NCI-H460 (cell line): ENCODE measurements at regions not wholly inside any gene's neighbourhood (a gene's known extent, or its start where the extent isn't known, plus 50 kb on each side); places are given as distances from the start of the nearest gene placed in this dataset.
A peak's percentile ranks its signal among the peaks of the same experiment; 100 is the strongest.

Experiments used
- DNase-seq: peaks from one replicate; pipeline ENCODE4 v3.0.0-alpha.2; 2016; ENCODE audit warnings: low read depth; ENCODE audit errors: extremely low read depth

DNA sequence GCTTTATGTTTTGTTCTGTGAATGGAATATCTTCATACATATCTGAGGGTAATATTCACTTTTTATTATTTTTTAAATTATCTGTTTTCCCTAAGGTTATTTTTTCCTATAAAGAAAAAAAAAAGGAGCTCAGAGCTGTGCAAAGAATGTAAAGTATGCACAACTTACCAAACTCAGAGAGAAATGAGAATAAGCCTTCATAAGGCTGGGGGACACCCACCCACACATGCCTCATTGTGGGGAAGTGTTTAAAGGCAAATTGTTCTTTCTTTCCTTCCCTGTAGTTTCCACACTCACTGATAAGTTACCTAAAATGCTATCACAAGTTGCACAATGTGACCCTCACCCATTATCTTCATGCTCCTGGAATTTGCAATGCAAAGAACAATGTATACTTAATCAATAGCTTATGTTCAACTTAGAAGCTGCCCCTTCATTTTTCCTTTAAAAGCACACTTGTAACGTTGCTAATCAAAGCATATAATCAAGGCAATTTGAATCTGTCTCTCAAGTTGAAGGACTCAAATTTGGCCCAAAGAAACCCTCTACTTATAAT, 108.1 kb downstream of the GNAT3 start:
- no peak for DNase-seq

GRCh38 chr7:80401708-80402107, 110.2 kb downstream of the GNAT3 start:
- DNase-seq, result no peak

GRCh38 chr7:80393786-80394185, 118.1 kb downstream of the GNAT3 start:
- no peak for DNase-seq

DNA sequence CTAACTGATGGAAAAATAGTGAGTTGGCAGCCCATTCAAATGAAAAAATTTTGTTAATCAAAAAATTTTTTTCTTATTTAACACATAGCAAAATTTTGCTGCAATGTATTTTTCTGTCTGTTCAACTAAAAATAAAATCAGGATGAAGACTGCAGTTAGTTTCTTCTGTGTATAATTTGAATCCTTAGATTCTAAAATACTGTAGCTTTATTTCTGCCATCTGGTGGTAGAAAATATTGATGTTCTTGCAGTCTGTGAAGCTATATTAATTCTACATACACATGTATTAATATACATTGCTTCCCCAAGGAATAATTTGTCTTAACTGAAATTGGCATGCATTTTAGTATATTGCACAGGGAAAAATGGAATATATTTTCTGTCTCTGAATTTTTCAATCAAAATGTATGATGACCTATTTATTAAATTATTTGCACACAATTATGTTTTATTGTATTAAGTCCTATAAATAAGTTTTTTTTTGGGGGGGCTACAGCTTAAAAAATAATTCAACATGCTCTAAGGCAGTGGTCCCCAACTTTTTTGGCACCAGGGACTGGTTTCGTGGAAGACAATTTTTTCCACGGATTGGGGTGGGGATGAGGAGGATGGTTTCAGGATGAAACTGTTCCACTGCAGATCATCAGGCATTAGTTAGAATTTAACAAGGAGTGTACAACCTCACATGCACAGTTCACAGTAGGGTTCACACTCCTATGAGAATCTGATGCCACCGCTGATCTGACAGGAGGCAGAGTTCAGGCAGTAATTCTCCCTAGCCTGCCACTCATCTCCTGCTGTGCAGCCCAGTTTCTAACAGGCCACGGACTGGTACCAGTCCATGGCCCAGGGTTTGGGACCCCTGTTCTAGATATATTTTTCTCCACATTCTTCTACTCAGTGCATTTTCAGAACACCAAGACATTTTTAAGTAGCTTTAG, 119.4 kb downstream of the GNAT3 start:
- peak; percentile 34 for DNase-seq

DNA sequence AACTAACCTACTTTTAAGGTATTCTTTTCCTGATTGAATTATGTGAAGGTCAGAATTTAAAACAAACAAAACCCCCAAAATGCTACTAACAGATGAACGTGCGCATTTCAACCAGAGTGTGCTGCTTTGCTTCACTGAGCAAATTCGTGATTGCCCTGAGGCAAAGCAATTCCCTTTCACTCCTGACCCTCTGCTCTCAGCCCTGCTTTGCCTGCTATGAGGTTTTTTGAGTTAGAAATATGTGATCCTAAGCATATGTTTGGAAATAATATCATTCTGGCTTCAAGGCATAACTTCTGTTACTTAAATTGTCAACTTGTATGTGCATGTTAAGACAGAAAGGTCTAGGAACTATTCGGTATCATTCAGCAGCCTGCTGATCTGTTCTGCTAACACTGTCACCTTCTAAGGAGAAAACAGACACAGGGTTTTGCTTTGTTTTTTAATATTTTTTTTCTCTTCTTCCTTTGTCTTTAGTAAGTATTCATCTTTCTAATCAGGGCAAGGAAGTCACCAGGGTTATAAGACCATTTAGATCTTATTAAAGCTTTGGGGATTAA, 124.2 kb downstream of the GNAT3 start:
- no peak for DNase-seq

DNA sequence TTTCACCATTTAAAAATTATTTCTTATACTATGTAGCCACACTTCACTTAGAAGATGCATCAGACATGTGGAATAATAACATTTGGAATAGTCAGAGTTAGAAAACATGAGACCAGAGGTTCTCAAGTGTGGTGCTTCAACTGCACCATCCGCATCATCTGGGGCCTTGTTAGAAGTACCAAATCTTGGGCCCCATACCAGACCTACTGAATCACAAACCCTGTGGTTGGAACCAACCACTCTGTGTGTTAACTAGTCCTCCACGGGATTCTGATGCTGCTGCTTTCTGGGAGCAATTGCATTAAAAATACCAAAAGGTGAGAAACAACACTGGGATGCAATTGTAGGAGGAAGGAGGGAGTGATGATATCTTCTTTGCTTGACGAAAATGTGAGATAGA, 125.2 kb downstream of the GNAT3 start:
- no peak for DNase-seq

- DNase-seq, result no peak
Observed at GRCh38 chr7:80385508-80385907, 126.4 kb downstream of the GNAT3 start.

DNA sequence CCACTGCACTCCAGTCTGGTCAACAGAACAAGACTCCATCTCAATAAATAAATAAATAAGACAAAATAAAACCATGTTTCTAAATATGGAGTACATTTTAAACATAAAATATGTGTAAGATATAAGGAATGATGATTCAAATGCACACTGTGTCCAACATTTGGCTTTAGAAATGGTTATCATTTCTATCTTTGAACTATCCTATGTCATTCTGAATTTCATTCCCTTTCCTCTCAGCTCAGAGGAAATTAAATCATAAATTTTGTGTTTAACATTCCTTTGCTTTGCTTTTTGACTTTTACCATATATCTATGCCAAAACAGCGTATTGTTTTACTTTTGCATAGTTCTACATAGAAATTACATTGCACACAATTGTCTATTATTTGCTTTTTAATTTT, 130.9 kb downstream of the GNAT3 start:
- DNase-seq, result no peak

DNA sequence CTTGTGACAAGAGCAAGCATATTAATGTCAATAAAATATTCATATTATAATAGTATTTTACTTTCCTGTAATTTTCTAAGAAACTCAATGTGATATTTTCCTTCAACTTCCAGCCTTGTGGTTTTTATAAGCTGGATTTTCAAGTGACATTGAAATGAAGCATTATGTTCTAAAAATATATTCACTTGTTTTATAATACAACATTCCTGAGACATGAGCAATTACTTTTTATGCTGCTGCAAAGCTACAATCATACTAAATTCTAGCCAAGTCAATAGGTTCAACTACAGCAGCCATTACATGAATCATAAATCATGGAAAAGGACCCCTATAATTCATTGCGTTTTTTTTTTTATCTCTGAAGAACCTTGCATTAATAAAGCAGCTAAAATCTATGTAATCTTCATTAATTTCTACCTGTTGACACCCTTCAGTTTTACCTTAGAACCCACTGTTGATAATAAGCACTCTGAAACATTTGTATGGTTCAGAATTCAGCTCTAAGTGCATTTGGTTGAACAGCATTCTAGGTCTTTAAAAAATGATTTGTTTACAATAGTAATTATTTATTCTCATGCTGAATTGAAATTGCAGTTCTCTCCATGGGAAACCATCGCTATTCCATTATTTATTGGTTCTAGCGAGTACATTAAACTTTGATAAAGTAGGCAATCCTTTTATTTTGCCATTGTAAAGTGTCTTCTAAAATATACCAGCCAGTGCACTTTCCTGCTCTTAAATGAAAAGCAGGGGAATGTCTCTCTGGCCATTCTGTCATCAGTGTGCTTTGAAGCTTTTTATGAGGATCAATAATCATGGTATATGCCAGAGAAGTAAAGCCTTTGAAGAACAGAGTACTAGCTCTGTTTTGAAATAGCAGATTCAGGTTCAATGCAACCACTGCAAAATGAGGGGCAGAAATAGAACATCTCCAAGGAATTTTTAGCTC, 132.6 kb downstream of the GNAT3 start:
- no peak for DNase-seq

GRCh38 chr7:80374321-80374720, 137.5 kb downstream of the GNAT3 start:
- no peak for DNase-seq

GRCh38 chr7:80373429-80374032, 138.3 kb downstream of the GNAT3 start:
- DNase-seq, result no peak

DNA sequence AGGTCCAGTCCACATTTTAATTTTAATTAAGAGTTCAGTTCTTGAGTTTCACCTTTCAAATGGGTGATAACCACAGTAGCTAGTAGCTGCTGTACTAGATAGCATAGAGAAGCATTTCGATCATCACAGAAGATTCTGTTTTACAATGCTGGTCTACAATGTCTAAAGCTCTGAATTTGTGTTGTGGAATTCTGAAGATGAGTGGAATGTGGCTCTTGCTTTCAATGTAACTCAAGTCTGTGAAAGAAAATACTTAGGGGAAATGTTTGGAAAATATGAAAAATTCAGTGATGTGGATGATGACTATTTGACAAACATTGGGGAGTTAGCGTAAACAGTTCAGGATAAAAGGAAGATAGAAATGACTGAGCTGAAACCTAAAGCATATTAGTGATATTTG, 139.4 kb downstream of the GNAT3 start:
- no peak for DNase-seq

- DNase-seq, result no peak
Observed at GRCh38 chr7:80370587-80370986, 141.3 kb downstream of the GNAT3 start.

GRCh38 chr7:80369321-80369720, 142.5 kb downstream of the GNAT3 start:
- no peak for DNase-seq

GRCh38 chr7:80362677-80363076, 149.2 kb downstream of the GNAT3 start:
- DNase-seq, result no peak

- no peak for DNase-seq
Observed at GRCh38 chr7:80362010-80362618, 149.8 kb downstream of the GNAT3 start.

GRCh38 chr7:80359476-80359875, 152.4 kb downstream of the GNAT3 start:
- DNase-seq, result no peak

DNA sequence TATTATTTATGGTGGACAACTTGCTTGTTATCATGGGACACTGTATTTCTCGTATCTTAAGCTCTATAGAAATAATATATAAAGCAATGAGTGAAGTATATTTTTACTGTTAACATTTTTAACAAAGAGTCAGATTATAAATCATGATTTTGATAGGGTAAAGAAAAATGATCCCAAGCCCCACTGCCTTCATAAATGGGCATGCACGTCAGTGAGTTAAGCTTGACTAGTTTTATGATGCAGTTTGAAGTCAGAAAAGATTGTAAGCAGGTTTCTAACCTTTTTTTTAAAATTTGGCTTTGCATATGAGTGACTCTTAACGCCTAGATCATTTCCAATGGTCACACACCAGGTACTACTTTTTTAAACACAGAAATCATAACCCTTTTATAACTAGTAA, 152.8 kb downstream of the GNAT3 start:
- no peak for DNase-seq

DNA sequence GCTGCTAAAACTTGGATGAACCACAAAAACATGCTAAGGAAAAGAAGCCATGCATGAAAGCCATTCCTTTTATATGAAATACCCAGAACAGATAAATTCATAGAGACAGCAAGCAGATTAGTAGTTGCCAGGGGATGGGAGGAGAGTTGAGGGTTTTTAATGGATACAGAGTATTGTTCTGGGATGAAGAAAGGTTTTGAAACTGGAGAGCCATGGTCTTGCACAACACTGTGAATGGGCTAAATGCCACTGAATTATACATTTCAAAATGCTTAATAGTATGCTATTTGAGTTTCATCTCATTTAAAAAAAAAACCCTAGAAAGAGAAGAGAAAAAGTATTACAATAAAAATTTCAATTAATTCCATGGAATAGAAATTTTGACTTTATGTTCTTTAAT, 154.3 kb downstream of the GNAT3 start:
- no peak for DNase-seq

GRCh38 chr7:80350430-80350829, 161.4 kb downstream of the GNAT3 start:
- DNase-seq, result no peak
